Gastroesophageal sphincter (tissue), 4 donors: ENCODE measurements at regions not wholly inside any gene's neighbourhood (a gene's known extent, or its start where the extent isn't known, plus 50 kb on each side); places are given as distances from the start of the nearest gene placed in this dataset.

ENCODE experiments used
- ATAC-seq: fragments of 150-250 bp; one replicate; pipeline ENCODE4 v1.9.1; 2016; ENCODE audit warnings: mild to moderate bottlenecking, moderate library complexity
- H3K27ac ChIP-seq, 4 donors: fragments of 200-600 bp; sonication (generic) in 3 of 4; 1 replicate in 3 of 4; 2 replicates in 1 of 4; pipeline ENCODE4 v1.5.1; 2016 to 2019
- H3K27me3 ChIP-seq: fragments of 200-600 bp; sonication (generic); one replicate; pipeline ENCODE4 v1.5.1; 2019
- H3K36me3 ChIP-seq, 2 donors: fragments of 200-600 bp; sonication (generic); one replicate each; pipeline ENCODE4 v1.5.1; 2019; ENCODE audit warnings: control low read depth in 1 of 2
- H3K4me1 ChIP-seq, 3 donors: fragments of 200-600 bp; sonication (generic); 1 replicate in 2 of 3; 2 replicates in 1 of 3; pipeline ENCODE4 v1.5.1; 2016 to 2019; ENCODE audit warnings: control low read depth in 2 of 3
- H3K4me3 ChIP-seq, 2 donors: fragments of 200-600 bp; sonication (generic); one replicate each; pipeline ENCODE4 v1.5.1; 2019; ENCODE audit warnings: mild to moderate bottlenecking in 1 of 2, moderate library complexity in 1 of 2
- H3K9me3 ChIP-seq, 3 donors: fragments of 200-600 bp; sonication (generic); one replicate each; pipeline ENCODE4 v1.5.1; 2017 to 2019; ENCODE audit warnings: control low read depth in 2 of 3
- EP300 ChIP-seq: sonication (generic); formaldehyde crosslinking; IDR thresholded peaks from one replicate; pipeline ENCODE4 v1.6.1; 2017; ENCODE audit warnings: antibody characterized with exemption, mild to moderate bottlenecking
- POLR2A ChIP-seq, 2 donors: fragments of 450-650 bp; IDR thresholded peaks; one replicate each; pipeline ENCODE4 v1.6.1; 2017; ENCODE audit warnings: antibody characterized with exemption in 2 of 2, mild to moderate bottlenecking in 2 of 2, moderate library complexity in 1 of 2
- POLR2AphosphoS5 ChIP-seq: sonication (generic); formaldehyde crosslinking; IDR thresholded peaks from one replicate; pipeline ENCODE4 v1.6.1; 2017; ENCODE audit warnings: antibody characterized with exemption
- WGBS, 2 donors: methylation state at CpG; one replicate each; pipeline ENCODE4 v1.1.5; 2018; ENCODE audit warnings: low coverage in 1 of 2; 5-methylcytosine and 5-hydroxymethylcytosine counted together
- TF ChIP-seq, protein P1 (sequence below), 4 experiments: fragments of 200-600 bp in 2 of 4; fragments of 450-650 bp in 2 of 4; sonication (generic) in 1 of 4; IDR thresholded peaks; one replicate each; pipeline ENCODE4 v1.5.1; 2017 to 2019; ENCODE audit warnings: antibody characterized with exemption in 4 of 4, mild to moderate bottlenecking in 2 of 4, moderate library complexity in 2 of 4

DNA sequence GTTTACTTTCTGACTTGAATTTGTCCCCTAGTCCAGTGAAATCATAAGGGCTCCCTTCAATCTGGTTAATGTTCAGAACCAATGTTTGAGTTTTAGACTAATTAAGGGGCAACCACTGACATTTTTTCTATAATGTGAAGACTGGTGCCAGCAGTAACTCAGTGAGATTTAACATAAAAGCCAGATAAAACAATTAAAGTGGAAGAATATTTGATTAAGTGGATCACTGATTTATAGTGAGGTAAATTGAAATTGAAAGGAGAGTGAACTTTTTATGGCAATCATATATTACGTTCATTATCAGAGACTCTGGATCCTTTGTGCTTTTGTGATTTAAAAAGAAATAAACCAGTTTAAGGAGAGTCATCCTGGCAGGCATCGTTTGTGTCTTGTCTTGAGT lies 246.8 kb downstream of the GATA3 start:
- no peak overlapping the region for H3K27ac ChIP-seq
- H3K36me3 ChIP-seq = no peaks in the 10 kb centered on the region
- H3K27me3 ChIP-seq = peaks cover 64% of the 10 kb centered on the region
- WGBS, 2 donors = 61 to 63% methylated on average over 2 of the region's 2 CpGs
- no peaks in the 10 kb centered on the region for H3K4me1 ChIP-seq
- TF ChIP-seq, protein P1, sequence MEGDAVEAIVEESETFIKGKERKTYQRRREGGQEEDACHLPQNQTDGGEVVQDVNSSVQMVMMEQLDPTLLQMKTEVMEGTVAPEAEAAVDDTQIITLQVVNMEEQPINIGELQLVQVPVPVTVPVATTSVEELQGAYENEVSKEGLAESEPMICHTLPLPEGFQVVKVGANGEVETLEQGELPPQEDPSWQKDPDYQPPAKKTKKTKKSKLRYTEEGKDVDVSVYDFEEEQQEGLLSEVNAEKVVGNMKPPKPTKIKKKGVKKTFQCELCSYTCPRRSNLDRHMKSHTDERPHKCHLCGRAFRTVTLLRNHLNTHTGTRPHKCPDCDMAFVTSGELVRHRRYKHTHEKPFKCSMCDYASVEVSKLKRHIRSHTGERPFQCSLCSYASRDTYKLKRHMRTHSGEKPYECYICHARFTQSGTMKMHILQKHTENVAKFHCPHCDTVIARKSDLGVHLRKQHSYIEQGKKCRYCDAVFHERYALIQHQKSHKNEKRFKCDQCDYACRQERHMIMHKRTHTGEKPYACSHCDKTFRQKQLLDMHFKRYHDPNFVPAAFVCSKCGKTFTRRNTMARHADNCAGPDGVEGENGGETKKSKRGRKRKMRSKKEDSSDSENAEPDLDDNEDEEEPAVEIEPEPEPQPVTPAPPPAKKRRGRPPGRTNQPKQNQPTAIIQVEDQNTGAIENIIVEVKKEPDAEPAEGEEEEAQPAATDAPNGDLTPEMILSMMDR (IDR thresholded peaks at IDR 0.05) = no peak
- TF ChIP-seq POLR2AphosphoS5 (no peak), EP300 (no peak), POLR2A (IDR thresholded peaks at IDR 0.05) (no peak)
- ATAC-seq = no peak
- no peak overlapping the region for H3K4me3 ChIP-seq
- no peaks in the 10 kb centered on the region for H3K9me3 ChIP-seq

DNA sequence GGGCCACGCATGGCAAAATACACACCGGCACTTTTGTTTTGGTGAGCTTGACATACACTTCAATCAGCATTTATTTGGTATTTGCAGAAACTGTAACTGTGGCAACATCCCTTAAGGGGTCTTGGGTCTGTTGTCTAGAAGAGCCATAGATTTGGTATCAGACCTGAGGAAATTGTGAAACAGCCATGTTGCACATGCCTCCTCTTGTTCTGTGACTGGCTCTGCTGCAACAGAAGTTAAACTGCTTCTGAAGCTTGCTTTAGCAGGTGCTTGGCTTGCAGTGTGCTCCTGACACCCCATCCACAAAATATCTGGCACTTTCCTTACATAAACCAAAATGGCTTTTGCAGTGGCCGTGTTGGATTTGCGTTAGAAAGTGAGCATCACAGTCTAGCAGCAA lies 247.3 kb downstream of the GATA3 start:
- 69 to 82% methylated on average over 2 to 4 of the region's 4 CpGs for WGBS, 2 donors
- H3K36me3 ChIP-seq = no peaks in the 10 kb centered on the region
- H3K27me3 ChIP-seq = peaks cover 59% of the 10 kb centered on the region
- H3K4me3 ChIP-seq = no peak overlapping the region
- TF ChIP-seq EP300 = no peak
- no peak for TF ChIP-seq POLR2A (IDR thresholded peaks at IDR 0.05)
- TF ChIP-seq, protein P1 (IDR thresholded peaks at IDR 0.05) = no peak
- no peak for TF ChIP-seq POLR2AphosphoS5
- H3K27ac ChIP-seq = no peak overlapping the region
- no peaks in the 10 kb centered on the region for H3K4me1 ChIP-seq
- H3K9me3 ChIP-seq = no peaks in the 10 kb centered on the region
- no peak for ATAC-seq

DNA sequence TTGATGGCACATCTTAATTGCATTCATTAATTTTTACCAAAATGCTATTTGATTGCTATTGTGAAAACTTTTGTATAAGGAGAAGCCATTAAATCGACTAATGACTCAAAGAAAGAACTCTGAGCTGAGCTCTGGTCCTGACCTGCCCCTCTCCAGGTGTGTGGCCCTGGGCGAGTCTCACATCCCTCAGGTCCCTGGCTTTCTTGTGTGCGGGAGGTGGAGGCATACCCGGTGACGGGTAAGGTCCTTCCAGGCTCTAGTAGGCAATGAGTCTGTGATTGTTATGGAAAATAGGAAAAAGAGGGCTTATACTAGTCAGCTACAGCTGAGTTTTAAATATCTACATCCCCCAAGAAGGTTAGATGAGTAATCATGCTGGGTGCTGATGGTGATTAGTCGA lies 248.1 kb downstream of the GATA3 start:
- H3K4me3 ChIP-seq = no peak overlapping the region
- no peaks in the 10 kb centered on the region for H3K9me3 ChIP-seq
- no peak for TF ChIP-seq POLR2AphosphoS5
- no peak for TF ChIP-seq EP300
- TF ChIP-seq, protein P1 (IDR thresholded peaks at IDR 0.05) = no peak
- TF ChIP-seq POLR2A (IDR thresholded peaks at IDR 0.05) = no peak
- WGBS, 2 donors = 63 to 84% methylated on average over 2 to 6 of the region's 6 CpGs
- H3K4me1 ChIP-seq = no peaks in the 10 kb centered on the region
- ATAC-seq = no peak
- peaks cover 55% of the 10 kb centered on the region for H3K27me3 ChIP-seq
- H3K27ac ChIP-seq = no peak overlapping the region
- no peaks in the 10 kb centered on the region for H3K36me3 ChIP-seq

DNA sequence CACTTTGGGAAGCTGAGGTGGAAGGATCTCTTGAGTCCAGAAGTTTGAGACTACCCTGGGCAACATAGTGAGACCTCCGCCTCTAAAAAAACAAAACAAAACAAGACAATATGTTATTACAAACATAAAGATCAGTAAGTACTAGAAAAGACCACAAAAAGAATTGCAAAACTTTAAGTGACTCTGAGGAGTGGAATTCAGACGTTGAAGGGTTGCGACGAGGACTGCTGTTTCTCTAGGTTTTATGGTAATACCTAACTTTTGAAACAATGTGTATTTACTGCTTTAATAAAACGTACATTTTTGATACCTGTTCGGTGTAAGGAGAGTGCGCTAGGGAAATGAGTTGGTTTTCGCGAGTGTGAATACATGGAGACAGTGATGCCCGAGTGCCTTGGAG lies 250.4 kb downstream of the GATA3 start:
- Histone ChIP-seq H3K27me3 (peaks cover 39% of the 10 kb centered on the region), H3K9me3 (no peaks in the 10 kb centered on the region), H3K4me3 (no peak overlapping the region), H3K36me3 (no peaks in the 10 kb centered on the region), H3K4me1 (no peaks in the 10 kb centered on the region), H3K27ac (no peak overlapping the region)
- TF ChIP-seq, protein P1 (IDR thresholded peaks at IDR 0.05) = no peak
- no peak for TF ChIP-seq POLR2AphosphoS5
- TF ChIP-seq POLR2A (IDR thresholded peaks at IDR 0.05) = no peak
- TF ChIP-seq EP300 = no peak
- WGBS, 2 donors = 84 to 92% methylated on average over 9 to 10 of the region's 10 CpGs
- ATAC-seq = no peak

DNA sequence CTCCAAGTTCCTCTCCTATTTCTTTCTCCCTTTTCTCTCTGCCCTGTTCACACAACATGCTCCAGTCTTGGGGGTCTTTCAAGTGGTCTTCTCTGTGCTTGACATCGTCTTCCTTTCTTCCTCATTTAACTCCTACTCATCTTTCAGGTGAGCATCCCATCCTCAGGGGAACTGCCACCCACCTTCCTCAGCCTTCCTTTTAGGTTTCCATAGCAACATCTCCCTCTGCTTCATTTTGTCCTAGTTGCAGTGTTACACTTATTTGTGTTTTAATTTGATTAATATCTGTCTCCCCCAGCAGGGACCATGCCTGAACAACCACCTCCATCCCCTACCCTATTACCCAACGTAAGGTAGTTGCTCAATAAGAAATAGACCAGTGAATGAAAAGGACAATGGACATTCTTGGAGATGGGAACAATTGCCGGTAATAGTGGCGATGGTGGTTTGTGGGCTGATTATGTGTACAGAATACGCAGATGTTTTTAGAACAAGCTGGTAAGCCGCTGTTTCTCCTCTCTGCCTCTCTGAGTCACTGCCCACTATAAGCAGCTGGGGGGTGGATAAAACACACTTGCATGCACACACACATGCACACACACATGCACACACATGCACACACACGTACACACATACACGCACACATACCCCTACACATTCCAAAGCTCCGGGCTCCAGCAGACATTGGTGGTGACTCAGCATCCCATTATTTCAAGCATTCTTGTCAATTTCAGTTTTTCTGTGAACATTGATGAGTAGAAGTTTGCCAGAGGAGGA lies 251.6 kb downstream of the GATA3 start:
- TF ChIP-seq POLR2AphosphoS5 (no peak), EP300 (no peak), POLR2A (IDR thresholded peaks at IDR 0.05) (no peak)
- TF ChIP-seq, protein P1 (IDR thresholded peaks at IDR 0.05) = no peak
- WGBS, 2 donors = 84 to 90% methylated on average over 5 to 8 of the region's 9 CpGs

More for the DNA sequence above, 251.6 kb downstream of the GATA3 start:
- ATAC-seq = no peak
- Histone ChIP-seq H3K9me3 (no peaks in the 10 kb centered on the region), H3K27me3 (peaks cover 29% of the 10 kb centered on the region), H3K36me3 (no peaks in the 10 kb centered on the region), H3K27ac (no peak overlapping the region), H3K4me3 (no peak overlapping the region), H3K4me1 (no peaks in the 10 kb centered on the region)
